NCI-H1930 (cell line): ENCODE measurements at regions not wholly inside any gene's neighbourhood (a gene's known extent, or its start where the extent isn't known, plus 50 kb on each side); places are given as distances from the start of the nearest gene placed in this dataset.
"Not testable (repeated sequence)": the region's sequence is repeated elsewhere in the genome, so short reads cannot be mapped to it uniquely, and the experiment has no call there.

Experiments
- DNase-seq, 2 experiments: peaks; one replicate each; lab custom pipeline; 2025; lab: John Stamatoyannopoulos, UW

DNA sequence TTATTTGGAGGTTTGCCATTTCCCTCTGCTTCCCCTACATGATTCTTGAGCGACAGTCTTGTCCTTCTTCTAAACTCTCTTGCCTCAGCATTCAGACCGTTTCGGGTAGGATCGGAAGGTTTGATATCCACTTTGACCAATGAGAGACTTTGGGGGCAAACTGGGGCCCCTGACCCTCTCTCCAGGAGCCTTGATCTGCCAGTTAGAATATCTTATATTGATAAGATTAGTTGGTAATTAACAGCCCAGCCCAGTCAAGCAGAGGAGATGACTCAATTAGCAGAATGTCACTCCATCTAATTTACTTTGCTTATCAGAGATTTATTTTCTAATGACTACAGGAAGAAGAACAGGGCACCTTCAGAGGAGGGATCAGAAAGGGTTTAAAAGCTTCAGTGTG lies 532.8 kb downstream of the XYLT1 start:
- no peak for DNase-seq

DNA sequence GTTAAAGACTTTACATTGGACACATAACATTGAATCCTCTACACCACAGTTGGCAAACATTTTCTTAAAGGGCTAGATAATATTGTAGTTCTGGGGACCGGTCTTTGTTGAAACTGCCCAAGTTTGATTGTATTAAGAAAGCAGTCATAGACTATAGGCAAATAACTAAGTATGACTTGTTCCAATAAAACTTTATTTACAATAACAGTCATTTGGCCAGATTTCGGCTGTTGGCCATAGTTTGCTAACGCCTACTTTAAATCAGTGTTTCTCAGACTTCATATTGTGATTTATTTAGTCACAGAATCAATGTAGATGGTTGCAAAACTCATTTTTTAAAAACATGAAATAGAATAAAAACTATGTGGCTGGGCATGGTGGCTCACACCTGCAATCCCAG lies 531.8 kb downstream of the XYLT1 start:
- no peak for DNase-seq

DNA sequence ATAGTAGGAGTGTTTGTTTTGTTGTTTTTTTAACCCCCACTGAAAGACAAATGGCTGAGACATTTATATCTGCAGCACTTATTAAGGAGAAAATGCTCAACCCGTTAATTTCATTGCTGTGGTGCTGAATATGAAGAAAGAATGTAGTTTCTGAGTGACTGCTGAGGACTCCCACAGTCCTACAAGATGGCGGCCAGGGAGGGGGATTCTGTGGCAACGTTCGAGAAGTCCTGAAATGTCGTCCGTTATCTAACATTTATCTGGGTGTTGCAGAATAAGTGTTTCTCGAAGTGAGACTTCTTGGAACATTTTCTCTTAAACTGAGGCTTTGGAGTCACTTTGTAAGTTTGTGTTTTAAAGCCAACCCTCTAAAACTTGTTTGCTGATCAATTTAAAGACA lies 530.4 kb downstream of the XYLT1 start:
- DNase-seq: no peak

DNA sequence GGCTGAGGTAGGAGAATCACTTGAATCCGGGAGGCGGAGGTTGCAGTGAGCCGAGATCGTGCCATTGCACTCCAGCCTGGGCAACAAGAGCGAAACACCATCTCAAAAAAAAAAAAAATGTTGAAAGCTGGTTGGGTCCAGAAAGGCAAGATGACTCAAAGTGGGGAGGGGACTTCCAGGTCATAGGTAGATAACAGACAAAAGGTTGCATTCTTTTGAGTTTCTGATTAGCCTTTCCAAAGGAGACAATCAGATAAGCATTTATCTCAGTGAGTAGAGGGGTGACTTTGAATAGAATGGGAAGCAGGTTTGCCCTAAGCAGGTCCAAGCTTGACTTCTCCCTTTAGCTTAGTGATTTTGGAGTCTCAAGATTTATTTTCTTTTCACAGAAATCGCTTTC lies 527.9 kb downstream of the XYLT1 start:
- DNase-seq: not testable (repeated sequence)

DNA sequence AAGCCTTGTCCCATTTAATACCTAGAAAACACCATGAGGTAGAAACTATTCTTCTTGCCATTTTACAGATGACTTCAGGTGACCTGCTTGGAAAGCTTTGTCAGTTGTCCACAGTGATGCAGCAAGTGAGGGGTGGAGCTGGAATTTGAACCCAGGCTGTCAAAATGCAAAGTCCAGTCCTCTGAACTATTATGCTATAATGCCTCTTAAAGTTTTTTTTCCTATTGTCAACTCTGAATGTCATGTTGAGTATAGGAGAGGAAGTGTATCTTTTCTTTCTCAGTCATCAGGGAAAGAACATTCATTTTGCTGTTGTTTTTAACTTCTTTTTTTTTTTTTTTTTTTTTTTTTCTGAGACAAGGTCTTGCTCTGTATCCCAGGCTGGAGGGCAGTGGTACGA lies 525.6 kb downstream of the XYLT1 start:
- DNase-seq: no peak

GRCh38 chr16:16956376-16956775 lies 514.4 kb downstream of the XYLT1 start:
- no peak for DNase-seq

DNA sequence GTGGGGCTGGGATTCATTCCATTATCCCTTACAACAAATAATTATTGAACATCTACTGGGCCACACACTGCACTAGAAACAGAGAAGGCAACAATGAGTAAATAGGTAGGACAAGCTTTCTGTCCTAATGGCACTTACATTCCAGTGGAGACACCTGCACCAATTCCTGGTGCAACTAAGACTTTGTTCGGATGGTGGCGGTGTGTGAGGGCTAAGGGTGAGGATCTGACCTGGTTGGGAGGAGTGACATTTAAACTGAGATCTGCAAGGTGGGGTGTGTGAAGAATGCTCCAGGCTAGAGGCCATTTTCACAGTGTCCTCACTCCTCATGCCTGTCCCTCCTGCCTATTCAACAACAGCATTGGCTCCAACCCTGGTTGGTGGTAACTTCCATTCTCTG lies 510.0 kb downstream of the XYLT1 start:
- no peak for DNase-seq

- DNase-seq: no peak
These were observed 504.3 kb downstream of the XYLT1 start for GRCh38 chr16:16966439-16966838.

- DNase-seq: no peak
These were observed 499.7 kb downstream of the XYLT1 start for GRCh38 chr16:16971042-16971441.

DNA sequence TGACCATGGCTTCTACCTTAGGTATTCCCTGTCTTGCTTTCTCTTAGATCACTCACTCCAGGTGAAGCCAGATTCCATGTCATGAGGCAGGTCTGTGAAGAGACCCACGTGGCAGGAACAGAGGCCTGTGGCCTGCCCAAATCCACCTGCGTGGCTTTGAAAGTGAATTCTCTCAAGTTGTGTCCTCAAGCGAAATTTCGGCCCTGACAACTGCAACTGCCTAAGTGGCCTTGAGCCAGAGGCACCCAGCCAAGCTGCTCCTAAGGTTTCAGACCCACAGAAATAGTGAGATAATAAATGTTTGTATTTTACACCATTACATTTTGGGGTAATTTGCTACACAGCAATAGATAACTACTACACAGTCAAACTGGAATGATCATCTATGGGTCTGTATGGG lies 497.9 kb downstream of the XYLT1 start:
- no peak for DNase-seq

GRCh38 chr16:16973707-16974591 lies 496.8 kb downstream of the XYLT1 start:
- no peak for DNase-seq

- no peak for DNase-seq
These were observed 488.1 kb downstream of the XYLT1 start for GRCh38 chr16:16982614-16983013.

DNA sequence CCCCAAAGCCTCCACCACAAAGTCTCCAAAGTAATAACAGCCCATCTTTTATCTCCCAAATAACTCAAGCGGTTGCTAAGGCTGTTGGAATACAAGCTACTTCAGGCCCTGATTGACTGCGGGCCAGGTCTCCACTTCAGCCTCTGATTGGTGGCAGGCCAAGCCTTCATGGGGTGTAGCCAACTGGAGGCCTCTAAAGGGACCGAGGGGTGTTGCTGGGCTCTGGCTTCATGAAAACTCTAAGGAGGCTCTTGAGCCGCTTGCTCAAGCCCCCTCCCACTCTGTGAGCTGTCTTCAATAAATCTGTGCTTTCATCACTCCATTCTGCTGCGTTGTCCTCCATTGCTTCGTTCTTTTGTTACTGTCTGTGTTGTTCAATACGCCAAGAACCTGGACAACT lies 487.2 kb downstream of the XYLT1 start:
- no peak for DNase-seq

DNA sequence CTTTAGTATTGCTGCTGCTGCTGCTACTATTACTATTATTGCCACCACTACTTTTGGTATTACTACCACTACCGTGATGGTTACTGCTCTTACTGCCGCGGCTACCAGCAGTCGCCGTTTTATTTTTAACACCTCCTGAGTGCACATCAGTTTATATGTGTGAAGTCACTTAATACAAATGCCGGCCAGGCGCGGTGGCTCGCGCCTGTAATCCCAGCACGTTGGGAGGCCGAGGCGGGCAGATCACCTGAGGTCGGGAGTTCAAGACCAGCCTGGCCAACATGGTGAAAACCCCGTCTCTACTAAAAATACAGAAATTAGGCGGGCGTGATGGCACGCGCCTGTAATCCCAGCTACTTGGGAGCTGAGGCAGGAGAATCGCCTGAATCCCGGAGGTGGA lies 486.7 kb downstream of the XYLT1 start:
- DNase-seq: not testable (repeated sequence)

DNA sequence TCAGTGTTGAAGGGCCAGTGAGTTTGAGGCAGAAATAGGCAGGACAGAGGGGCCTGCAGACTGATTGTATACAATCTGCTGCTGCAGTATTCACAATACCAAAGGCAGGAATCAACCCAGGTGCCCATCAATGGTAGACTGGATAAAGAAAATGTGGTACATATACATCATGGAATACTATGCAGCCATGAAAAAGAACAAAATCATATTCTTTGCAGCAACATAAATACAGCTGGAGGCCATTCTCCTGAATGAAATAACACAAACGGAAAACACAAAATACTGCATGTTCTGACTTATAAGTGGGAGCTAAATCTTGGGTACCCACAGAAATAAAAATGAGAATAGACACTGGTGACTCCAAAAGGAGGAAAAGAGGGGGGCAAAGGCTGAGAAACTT lies 485.1 kb downstream of the XYLT1 start:
- DNase-seq: no peak

DNA sequence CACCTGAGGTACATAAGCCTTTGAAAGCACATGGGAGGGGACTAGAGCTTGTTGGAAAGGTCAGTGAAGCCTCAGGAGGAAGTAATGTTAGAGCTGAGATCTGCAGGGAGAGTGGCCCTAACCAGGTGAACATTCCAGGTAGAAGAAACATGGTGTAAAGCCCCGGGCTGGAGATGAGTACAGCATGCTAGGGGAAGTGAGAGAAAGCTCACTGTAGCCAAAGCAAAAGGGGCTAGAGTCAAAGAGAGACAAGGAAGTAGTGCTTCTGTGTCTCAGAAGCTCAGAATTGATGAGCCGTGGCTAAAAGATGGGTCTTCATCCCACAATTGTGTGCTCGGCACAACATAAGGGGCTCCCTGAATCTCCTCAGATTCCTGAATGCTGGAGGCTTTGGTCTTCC lies 481.8 kb downstream of the XYLT1 start:
- DNase-seq: no peak

DNA sequence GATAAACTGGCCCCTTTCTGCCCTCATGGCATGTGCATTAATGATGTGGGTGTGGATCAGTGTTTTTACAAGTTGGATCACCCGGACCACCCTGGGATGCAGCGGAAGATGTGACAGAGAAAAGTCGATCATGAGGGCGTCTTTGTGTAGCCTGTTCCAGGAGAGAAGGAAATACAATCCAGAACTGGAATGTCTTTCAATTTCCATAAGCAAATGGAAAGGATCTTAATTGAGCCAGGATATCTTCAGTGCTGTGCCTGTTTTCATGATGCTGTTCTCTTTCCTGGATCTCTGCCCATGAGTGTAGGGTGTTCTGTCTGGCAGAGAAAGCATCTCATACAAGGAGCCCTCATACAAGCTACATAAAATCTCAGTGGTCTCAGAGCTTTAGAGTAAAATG lies 481.4 kb downstream of the XYLT1 start:
- no peak for DNase-seq

DNA sequence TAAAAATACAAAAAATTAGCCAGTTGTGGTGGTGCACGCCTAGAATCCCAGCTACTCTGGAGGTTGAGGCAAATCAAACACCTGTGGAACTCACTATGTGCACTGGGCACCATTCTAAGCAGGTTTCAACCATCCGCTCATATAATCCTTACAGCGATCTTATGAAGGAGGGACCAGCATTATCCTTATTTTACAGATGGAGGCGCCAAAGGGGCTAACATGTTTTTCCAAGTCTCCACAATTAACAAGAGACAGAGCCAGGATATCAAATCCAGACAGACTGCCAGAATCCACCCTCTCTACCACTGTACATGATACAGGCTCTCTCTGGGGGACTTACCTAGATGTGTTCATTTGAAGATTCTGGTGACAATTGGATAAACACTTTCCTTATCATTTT lies 479.0 kb downstream of the XYLT1 start:
- DNase-seq: no peak

- no peak for DNase-seq
These were observed 477.6 kb downstream of the XYLT1 start for GRCh38 chr16:16992975-16993765.

DNA sequence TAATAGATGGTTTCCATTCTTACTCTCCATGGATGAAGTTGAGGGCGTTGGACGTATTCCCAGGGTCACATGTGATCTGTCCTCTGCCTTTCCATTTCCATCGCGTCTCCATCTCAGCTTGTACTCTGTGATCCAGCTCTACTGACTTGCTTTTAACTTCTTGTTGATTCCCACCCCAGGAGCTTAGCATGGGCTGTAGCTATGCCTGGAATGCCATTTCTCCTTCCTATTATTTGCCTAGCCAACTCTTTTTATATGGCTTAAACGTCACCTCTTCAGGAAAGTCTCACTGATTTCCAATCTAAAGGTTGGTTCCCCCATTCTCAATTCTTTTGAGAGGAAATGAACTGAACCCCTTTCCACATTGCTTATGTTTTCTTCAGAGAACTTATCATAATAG lies 475.9 kb downstream of the XYLT1 start:
- DNase-seq: no peak

DNA sequence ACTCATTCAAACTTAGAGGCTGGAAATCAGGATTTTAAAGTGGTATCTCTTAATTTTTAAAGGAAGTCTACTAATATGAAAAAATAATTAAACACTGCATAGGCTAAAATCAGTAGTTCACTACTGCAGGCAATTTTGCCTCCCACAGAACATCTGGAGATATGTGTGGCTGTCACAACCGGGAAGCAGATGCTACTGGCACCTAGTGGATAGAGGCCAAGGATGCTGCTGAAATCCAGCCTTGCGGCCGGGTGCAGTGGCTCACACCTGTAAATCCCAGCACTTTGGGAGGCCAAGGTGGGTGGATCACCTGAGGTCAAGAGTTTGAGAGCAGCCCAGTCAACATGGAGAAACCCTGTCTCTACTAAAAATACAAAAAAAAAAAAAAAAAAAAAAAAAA lies 473.9 kb downstream of the XYLT1 start:
- DNase-seq: no peak

GRCh38 chr16:16997349-16997748 lies 473.4 kb downstream of the XYLT1 start:
- DNase-seq: no peak

DNA sequence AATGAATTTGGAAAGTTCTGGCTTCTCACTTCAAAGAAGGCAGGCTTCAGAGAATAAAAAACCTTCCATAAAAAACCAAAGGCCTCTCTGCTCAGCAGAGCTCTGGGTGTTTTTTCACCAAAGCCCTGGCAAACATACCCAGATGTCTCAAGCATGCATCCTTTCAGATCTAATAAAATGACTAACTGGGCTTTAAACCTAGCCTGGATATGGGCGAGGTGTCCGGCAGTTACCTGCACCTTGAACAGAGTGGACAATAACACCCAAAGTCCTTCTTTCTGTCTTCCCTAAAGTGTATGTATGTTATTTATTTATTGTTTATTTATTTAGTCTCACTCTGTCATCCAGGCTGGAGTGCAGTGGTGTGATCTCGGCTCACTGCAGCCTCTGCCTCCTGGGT lies 469.3 kb downstream of the XYLT1 start:
- no peak for DNase-seq
